Esophagus muscularis mucosa (tissue), 4 donors: ENCODE measurements at regions not wholly inside any gene's neighbourhood (a gene's known extent, or its start where the extent isn't known, plus 50 kb on each side); places are given as distances from the start of the nearest gene placed in this dataset.

Experiments
- DNase-seq: peaks from one replicate; pipeline ENCODE4 v3.0.0-alpha.2; 2017; ENCODE audit errors: extremely low spot score
- H3K27ac ChIP-seq, 4 donors: fragments of 200-600 bp; sonication (generic); replicated peaks in 1 of 4; 1 replicate in 3 of 4; 2 replicates in 1 of 4; pipeline ENCODE4 v1.5.1; 2016 to 2019; ENCODE audit warnings: mild to moderate bottlenecking in 1 of 4
- H3K27me3 ChIP-seq, 4 donors: fragments of 200-600 bp; sonication (generic); one replicate each; pipeline versions ENCODE4 v1.5.1 to v1.6.0; 2016 to 2019
- H3K36me3 ChIP-seq, 4 donors: fragments of 200-600 bp; sonication (generic); one replicate each; pipeline ENCODE4 v1.5.1; 2016 to 2019
- H3K4me1 ChIP-seq, 4 donors: fragments of 200-600 bp; sonication (generic); one replicate each; pipeline ENCODE4 v1.5.1; 2016 to 2019
- H3K4me3 ChIP-seq, 4 donors: fragments of 200-600 bp; sonication (generic); 1 replicate in 2 of 4; 2 replicates in 2 of 4; pipeline ENCODE4 v1.5.1; 2016 to 2019; ENCODE audit warnings: mild to moderate bottlenecking in 4 of 4, moderate library complexity in 1 of 4
- H3K9me3 ChIP-seq, 4 donors: fragments of 200-600 bp; sonication (generic); 1 replicate in 3 of 4; 2 replicates in 1 of 4; pipeline ENCODE4 v1.5.1; 2016 to 2019
- EP300 ChIP-seq: sonication (generic); formaldehyde crosslinking; IDR thresholded peaks from one replicate; pipeline ENCODE4 v1.6.1; 2017; ENCODE audit warnings: antibody characterized with exemption
- POLR2A ChIP-seq: fragments of 450-650 bp; IDR thresholded peaks from one replicate; pipeline ENCODE4 v1.6.1; 2017; ENCODE audit warnings: antibody characterized with exemption, moderate library complexity, mild to moderate bottlenecking, low read depth
- POLR2AphosphoS5 ChIP-seq, 2 donors: sonication (generic); formaldehyde crosslinking; IDR thresholded peaks; one replicate each; pipeline ENCODE4 v1.6.1; 2017; ENCODE audit warnings: antibody characterized with exemption in 2 of 2
- WGBS: methylation state at CpG from one replicate; pipeline ENCODE4 v1.1.5; 2018; 5-methylcytosine and 5-hydroxymethylcytosine counted together
- intact Hi-C: fragments of 100-400 bp; cut with DNase I; formaldehyde crosslinking; loops from one replicate; pipeline ENCODE4 v1.15.1; 2023
- TF ChIP-seq, protein P1 (sequence below), 3 experiments: fragments of 200-600 bp in 2 of 3; fragments of 450-650 bp in 1 of 3; sonication (generic) in 2 of 3; IDR thresholded peaks; one replicate each; pipeline ENCODE4 v1.5.1; 2017 to 2019; ENCODE audit warnings: antibody characterized with exemption in 3 of 3, mild to moderate bottlenecking in 2 of 3, moderate library complexity in 1 of 3

- WGBS = 92% methylated on average over 2 of the region's 5 CpGs
- TF ChIP-seq, protein P1, sequence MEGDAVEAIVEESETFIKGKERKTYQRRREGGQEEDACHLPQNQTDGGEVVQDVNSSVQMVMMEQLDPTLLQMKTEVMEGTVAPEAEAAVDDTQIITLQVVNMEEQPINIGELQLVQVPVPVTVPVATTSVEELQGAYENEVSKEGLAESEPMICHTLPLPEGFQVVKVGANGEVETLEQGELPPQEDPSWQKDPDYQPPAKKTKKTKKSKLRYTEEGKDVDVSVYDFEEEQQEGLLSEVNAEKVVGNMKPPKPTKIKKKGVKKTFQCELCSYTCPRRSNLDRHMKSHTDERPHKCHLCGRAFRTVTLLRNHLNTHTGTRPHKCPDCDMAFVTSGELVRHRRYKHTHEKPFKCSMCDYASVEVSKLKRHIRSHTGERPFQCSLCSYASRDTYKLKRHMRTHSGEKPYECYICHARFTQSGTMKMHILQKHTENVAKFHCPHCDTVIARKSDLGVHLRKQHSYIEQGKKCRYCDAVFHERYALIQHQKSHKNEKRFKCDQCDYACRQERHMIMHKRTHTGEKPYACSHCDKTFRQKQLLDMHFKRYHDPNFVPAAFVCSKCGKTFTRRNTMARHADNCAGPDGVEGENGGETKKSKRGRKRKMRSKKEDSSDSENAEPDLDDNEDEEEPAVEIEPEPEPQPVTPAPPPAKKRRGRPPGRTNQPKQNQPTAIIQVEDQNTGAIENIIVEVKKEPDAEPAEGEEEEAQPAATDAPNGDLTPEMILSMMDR (IDR thresholded peaks at IDR 0.05) = no peak
- TF ChIP-seq POLR2A (no peak), EP300 (no peak), POLR2AphosphoS5 (IDR thresholded peaks at IDR 0.05) (no peak)
- intact Hi-C loops = no loop called here
- Histone ChIP-seq H3K27ac (no peak overlapping the region), H3K4me3 (no peak overlapping the region), H3K27me3 (no peaks in the 10 kb centered on the region), H3K4me1 (no peaks in the 10 kb centered on the region), H3K9me3 (no peaks in the 10 kb centered on the region), H3K36me3 (no peaks in the 10 kb centered on the region)
- peak; percentile 74 for DNase-seq
These were observed 492.5 kb downstream of the AGTPBP1 start for GRCh38 chr9:85249313-85249621.

- Histone ChIP-seq H3K9me3 (no peaks in the 10 kb centered on the region), H3K4me3 (no peak overlapping the region), H3K27me3 (no peaks in the 10 kb centered on the region), H3K36me3 (no peaks in the 10 kb centered on the region), H3K4me1 (no peaks in the 10 kb centered on the region), H3K27ac (no peak overlapping the region)
- intact Hi-C loops = no loop called here
- DNase-seq = peak; percentile 62
- 92% methylated on average over 2 of the region's 2 CpGs for WGBS
- TF ChIP-seq POLR2A (no peak), EP300 (no peak), POLR2AphosphoS5 (IDR thresholded peaks at IDR 0.05) (no peak)
- TF ChIP-seq, protein P1 (IDR thresholded peaks at IDR 0.05) = no peak
These were observed 493.0 kb downstream of the AGTPBP1 start for GRCh38 chr9:85248514-85249312.

- WGBS = 67% methylated on average over 7 of the region's 7 CpGs
- no peak overlapping the region for H3K27ac ChIP-seq
- no peaks in the 10 kb centered on the region for H3K4me1 ChIP-seq
- H3K27me3 ChIP-seq = no peaks in the 10 kb centered on the region
- H3K36me3 ChIP-seq = no peaks in the 10 kb centered on the region
- TF ChIP-seq POLR2AphosphoS5 (IDR thresholded peaks at IDR 0.05) (no peak), EP300 (no peak), POLR2A (no peak)
- TF ChIP-seq, protein P1 (IDR thresholded peaks at IDR 0.05) = no peak
- no peak overlapping the region for H3K4me3 ChIP-seq
- no peak for DNase-seq
- intact Hi-C loops = no loop called here
- no peaks in the 10 kb centered on the region for H3K9me3 ChIP-seq
These were observed 495.2 kb downstream of the AGTPBP1 start for GRCh38 chr9:85246541-85246940.

GRCh38 chr9:85244856-85245255, 496.9 kb downstream of the AGTPBP1 start:
- 80% methylated on average over 5 of the region's 5 CpGs for WGBS
- TF ChIP-seq, protein P1 (IDR thresholded peaks at IDR 0.05) = no peak
- TF ChIP-seq POLR2AphosphoS5 (IDR thresholded peaks at IDR 0.05) (no peak), POLR2A (no peak)
- no peak overlapping the region for H3K27ac ChIP-seq
- H3K4me3 ChIP-seq = no peak overlapping the region
- peak; percentile 64 for DNase-seq
- H3K9me3 ChIP-seq = peaks cover 0 to 7% (median 0%) of the 10 kb centered on the region in 4 donors
- H3K27me3 ChIP-seq = no peaks in the 10 kb centered on the region
- no peaks in the 10 kb centered on the region for H3K4me1 ChIP-seq
- intact Hi-C loops = no loop called here
- H3K36me3 ChIP-seq = no peaks in the 10 kb centered on the region

- Histone ChIP-seq H3K27me3 (no peaks in the 10 kb centered on the region), H3K4me1 (no peaks in the 10 kb centered on the region), H3K9me3 (peaks cover 0 to 13% (median 2%) of the 10 kb centered on the region in 4 donors), H3K36me3 (no peaks in the 10 kb centered on the region), H3K27ac (no peak overlapping the region), H3K4me3 (no peak overlapping the region)
- intact Hi-C loops = no loop called here
- no peak for DNase-seq
- 97% methylated on average over 3 of the region's 3 CpGs for WGBS
- TF ChIP-seq, protein P1 (IDR thresholded peaks at IDR 0.05) = no peak
- no peak for TF ChIP-seq POLR2A
- no peak for TF ChIP-seq EP300
- TF ChIP-seq POLR2AphosphoS5 (IDR thresholded peaks at IDR 0.05) = no peak
These were observed 497.8 kb downstream of the AGTPBP1 start for GRCh38 chr9:85243977-85244376.
